HG02588 (cell line): ENCODE measurements at regions not wholly inside any gene's neighbourhood (a gene's known extent, or its start where the extent isn't known, plus 50 kb on each side); places are given as distances from the start of the nearest gene placed in this dataset.

Experiments
- ATAC-seq: cut with Tn5 transposase; IDR thresholded peaks from one replicate; pipeline ENCODE4 v1.9.1; 2021; ENCODE audit warnings: mild to moderate bottlenecking, moderate library complexity; ENCODE audit not compliant: unreplicated experiment

DNA sequence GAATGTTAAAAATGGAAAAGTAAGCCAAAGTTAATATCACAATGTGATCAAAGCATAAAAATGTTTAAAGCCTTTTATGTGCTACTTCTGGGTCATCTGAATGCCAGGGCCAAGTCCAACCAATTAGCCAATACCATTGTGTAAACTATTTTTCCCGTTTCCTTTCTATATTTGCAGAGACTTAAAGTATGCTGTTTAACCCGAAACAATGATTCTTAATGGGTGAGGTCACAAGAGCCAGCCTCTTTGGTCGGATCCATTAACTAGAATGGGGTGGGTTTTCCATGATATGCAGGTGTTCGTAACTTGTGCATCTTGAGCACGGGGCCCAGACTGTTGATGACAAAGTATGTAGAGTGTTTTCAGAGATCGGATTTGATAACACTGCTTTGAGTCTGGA is 111.3 kb upstream of the IGFBP3 start:
- ATAC-seq = no peak

DNA sequence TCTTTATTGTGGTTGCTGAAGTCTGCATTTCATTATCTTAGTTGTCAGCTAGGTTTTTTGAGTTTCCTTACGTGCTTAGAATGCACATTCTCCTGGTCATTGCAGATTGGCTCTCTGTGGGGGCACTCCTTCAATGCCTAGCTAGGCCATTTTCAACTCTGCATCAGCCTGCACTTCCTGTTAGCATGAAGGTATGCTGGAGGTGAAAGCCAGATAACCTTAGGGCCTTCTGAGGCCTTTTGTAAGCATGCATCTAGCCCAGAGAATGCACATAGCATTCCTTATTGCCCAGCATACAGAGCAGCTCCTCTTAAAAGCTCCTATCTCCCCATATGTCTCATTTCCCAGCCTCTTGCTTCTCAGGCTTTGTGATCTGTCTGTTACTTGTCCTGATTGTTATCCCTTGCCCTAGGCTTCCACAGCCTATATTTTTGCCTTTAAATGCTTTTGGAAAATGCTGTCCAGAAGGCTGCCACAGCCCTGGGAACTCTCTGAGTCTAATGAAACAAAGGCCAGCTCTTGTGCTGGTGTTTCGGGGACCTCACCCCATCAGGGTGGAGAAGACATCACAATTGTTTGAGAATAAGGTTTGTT is 108.1 kb upstream of the IGFBP3 start:
- ATAC-seq = no peak

DNA sequence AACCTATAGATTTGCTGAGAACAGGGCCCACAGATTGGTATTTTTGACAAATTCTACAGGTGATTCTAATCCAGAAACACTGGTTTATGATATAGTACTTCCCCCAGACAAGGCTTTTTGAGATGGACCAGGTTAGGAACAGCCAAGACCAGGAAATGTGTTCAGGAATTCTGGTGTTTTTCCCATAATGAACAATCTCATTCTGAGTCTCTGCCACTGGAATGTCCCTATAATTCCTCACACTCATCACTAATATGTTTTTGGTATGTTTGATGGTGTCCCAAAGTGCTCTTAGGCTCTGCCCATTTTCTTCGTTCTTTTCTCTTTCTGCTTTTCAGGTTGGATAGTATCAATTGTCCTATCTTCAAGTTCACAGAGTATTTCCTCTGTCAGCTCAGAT is 107.2 kb upstream of the IGFBP3 start:
- no peak for ATAC-seq

DNA sequence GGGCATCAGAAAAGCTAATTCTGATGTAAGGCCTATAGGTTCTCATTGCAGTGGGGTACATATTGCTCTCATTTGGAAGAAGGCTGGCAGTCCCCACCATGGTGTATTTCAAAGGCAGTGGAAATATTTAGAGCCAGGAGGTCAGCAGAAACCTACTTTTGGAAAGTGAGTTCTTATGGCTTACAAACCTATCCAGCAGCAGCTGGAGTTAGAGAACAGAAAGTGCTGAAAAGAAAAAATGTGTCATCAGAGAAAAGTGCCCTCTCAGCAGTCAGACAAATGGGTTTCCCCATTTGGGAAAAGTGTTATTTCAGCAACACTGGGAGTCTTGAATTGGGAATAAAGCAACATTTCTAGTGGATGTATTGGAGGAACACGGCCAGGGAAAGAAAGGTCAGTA is 105.7 kb upstream of the IGFBP3 start:
- no peak for ATAC-seq

DNA sequence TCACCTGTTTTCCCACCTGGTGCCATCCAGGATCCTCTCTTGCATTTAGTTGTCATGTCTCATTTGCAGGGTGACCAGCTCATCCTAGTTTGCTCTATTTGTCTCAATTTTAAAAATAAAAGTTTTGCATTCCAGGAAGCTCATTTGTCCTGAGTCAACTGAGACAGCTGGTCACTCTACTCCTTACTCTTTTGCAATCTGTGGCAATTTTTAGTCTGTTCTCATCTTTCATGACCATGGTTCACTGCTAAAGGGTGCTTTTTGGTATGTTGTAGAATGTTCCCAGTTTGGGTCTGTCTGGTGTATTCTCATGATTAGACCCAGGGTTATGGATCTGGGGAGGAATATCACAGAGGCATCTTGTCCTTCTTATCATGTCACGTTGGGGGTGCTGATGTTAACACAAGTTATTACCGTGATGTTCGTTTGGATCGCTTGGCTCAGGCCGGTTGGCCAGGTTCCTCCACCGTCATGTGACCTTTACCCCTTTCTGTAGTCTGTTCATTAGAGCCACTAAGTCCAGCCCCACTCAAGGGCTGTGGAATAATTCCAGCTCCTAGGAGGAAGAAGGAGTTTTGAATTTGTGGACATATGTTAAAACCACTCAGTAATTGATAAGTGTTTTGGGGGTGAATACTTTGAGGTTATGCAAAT is 103.3 kb upstream of the IGFBP3 start:
- no peak for ATAC-seq

DNA sequence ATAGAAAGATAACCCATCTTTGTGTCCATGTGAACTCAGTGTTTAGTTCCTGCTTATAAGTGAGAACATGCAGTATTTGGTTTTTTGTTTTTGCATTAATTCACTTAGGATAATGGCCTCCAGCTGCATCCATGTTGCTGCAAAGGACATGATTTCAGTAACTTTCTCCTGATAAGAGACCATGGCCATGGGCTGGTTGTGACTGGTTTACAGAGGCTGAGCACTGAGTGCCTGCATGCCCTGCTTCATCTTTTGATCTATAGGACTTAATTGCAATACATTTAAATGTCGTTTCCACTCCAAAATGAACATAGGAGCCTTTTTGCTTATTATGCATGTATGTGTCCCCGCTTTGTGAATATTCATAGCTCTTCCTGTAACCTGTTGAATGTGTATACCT is 101.3 kb upstream of the IGFBP3 start:
- no peak for ATAC-seq

DNA sequence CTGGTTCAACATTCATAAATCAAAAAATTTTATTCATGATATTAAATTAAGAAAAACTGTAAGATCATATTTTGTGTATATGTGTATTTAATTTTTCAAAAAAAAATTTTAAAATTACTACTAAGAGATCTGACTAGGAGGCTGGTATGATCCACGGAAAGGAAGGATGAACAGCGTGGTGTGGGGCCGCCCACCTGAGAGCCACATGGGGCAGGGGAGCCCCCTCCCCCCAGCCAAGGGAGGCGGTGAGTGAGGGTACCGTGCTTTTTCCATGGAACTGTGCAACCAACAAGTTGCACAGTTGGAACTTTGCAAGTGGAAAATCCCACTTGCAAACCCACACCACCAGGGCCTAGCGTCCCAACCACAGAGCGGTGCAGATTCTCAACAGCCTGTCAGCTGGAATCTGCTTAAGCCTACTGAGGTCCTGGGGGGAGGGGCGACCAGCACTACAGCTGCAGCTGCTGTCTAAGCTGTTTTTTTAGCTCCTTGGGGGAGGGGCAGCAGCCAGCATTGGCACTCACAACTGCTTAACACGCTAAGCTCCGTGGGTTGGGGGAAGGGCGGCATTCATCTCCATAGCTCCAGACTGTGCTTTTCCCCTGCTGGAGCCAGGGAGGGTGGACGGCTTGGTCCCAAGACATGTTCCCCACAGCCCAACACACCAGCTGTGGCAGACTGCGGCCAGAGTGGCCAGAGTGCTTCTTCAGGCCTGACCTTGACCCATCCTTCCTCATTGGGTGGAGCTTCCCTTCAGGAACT is 94.2 kb upstream of the IGFBP3 start:
- ATAC-seq = no peak

DNA sequence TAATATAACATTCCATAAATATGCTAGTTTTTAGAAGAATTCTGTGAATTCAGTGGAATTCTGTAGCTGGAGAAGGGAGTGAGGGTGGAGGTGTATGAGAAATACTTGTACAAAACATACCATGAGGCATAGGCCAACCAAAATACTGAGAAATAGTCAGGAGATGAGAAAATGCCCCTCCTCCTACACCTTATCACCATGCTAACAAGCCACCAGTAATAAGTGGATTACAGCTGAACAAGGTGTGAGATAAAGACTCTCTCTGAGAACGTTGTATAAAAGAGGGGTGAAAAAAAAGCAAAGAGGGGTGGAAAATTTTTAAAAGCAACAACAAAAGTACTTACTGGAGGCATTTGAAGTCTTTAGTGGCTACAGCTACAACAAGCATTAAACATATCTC is 90.4 kb upstream of the IGFBP3 start:
- ATAC-seq = no peak

DNA sequence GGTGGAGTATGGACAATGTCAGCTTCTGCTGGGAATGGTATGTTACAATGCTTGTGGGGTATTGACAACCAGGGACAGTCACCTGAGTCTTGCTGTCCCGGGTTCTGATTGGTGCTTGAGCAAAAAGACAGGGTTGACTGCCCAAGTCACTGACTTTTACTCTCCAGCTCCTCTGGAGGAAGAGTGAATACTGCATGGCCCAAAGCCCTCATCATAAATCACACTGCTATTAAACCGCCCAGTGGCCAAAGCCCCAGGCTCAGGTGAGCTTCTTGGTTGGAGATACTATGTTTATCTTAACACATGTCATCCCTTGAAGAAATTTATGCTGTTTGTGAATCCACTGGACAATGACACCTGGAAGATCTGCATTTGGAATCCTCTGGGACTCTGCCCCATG is 90.0 kb upstream of the IGFBP3 start:
- no peak for ATAC-seq

DNA sequence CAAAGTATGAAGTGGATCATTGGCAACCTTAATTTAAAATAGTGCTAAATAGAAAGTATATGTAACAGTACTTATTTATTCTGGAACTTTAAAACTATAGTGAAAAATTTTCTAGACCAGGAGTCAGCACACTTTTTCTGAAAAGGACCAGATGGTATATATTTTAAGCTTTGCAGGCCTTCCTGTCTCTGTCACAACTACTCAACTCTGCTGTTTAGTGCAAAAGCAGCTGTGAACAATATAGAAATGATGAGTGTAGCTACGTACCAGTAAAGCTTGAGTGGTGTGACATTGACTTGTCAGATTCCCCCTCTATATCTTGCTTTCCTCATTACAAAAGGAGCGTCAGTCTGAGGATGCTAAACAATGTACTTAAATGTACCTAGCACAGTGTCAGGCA is 88.1 kb upstream of the IGFBP3 start:
- ATAC-seq = no peak

DNA sequence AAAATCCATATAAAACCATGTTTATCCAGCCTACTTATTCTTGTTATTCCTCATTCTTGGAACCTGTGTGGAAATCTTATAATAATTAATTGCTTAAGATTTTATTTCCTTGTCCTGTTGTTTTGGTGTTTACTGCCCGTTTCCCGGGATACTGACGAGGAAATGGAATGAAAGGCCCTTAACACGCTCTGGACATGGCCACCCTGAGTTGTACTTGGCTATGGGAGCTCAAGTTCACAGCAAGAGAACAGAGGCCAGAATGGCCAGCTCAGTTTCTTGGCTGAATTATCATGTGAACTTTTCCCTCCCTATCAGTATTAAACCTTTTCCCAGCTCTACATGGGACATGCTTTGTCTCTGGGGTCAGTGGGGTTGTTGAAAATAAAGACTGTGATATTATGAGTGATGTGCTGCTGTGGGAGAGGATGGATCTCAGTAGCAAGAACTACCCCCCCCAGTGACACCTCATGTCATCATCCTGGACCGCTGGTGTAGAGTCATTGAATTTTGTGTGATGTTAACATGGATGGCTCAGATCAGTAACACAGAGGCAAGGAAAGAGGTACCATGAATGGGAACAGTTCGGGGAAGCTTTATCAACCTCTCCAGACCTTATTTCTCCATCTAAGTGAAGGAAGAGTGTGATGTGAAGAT is 87.0 kb upstream of the IGFBP3 start:
- no peak for ATAC-seq

DNA sequence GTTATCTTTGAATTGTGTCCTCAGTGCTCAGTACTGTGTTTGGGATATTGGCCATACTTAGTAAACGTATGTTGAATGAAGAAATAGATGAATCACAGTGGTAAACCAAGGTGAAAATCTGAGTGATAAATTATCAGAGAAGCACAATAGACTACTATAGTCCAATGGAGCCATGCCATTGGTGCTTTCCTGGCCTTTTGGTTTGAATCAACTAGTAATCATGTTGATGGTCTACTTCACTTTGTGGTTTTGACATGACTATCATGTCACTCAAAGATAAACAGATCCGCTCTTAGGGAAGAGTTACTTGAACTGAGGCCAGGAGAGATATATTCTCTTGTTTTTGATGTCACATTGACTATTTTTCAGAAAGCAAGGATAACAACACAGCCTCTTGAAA is 86.1 kb upstream of the IGFBP3 start:
- no peak for ATAC-seq

DNA sequence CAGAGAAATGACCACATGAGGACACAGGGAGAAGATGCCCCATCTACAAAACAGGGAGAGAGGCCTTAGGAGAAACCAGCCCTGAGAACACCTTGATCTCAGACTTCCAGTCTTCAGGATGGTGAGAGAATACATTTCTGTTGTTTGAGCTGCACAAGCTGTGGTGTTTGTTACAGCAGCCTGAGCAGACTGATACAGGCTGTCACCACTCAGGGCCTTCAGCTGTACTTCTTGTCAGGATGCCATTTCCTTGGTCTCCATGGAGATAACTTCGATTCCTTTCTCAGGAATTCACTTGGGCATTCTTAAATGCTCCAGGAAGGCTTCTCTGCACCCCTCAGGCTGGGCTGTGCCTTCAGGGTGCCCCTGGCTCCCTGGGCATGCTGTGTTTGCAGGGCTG is 85.7 kb upstream of the IGFBP3 start:
- no peak for ATAC-seq

DNA sequence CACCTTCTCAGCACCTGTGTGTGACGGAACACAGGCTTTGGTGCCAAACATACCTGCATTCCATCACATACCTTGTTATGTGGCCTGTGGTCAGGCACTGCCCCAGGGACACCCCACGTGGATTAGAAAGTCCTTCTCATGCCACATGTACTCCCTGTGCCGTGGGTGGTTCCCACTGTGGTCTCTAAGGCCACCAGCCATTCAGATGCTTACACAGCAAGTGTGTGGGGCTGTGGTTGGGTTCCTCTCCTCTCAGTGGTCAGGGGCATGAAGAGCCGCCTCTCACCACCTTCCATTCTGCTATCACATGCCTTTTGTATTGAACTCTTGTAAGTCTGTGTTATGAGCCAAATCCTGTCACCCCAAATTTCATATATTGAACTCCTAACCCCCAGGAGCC is 85.1 kb upstream of the IGFBP3 start:
- no peak for ATAC-seq

DNA sequence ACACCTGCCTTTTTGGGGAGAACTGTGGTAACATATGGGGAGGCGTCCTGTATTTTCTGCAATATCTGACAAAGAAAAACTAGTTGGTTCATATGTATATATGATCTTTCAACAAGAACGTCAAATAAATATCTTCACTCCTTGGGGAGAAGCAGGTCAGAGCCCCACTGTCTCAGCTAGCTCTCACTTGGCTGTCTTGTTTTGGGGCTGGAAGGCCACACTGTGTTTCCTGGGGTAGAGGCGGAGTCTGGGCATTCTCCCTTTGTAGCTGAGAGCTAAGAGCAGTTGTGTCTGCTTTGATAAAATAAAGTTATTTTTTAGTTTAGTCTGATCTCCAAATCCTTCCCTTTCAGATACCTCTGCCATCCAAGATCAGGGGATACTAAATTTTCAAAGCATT is 83.9 kb upstream of the IGFBP3 start:
- ATAC-seq = no peak

DNA sequence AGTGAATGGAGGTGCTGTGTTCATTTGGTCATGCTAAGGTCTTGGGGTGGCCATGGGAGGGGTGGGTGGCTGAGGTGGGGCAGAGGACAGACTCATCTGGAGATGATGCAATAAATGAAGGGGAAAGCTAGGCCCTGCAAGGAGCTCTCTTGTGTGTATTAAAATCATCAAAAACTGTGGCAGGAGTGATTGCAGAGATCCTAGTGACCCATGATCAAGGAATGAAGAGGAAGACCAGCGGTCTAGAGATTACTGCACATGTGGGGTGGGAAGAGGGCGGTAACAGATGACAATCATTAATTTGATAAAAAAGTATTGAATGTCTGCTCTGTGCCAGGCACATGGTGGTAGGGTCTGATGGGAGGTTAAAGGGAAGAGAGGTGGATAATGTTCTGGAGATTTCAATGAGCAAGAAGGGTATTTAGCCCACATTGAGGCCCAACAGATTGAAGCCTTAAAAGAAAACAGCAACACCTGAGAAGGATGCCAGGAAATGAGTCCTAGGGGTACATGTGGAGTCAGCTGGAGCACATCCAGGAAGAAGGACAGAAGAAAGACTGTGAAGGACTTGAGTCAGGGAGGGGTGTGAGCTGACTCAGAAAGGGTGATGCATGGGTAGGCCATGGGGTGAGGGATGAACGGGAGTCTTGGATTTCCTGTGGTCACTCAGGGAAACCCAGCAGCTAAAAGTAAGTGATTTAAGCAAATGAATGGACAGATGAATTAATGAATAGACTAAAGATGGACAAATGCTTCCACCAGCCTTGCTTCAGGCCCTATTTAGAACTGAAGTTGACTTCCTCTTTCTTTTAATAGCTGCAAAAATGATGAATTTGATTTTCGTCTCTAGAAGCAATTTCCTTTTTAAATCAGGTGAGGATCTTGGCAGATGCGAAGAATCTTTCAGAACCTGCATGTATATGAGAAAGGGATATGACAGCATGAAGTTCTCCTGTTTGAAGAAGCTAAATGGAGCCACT is 83.1 kb upstream of the IGFBP3 start:
- ATAC-seq = no peak

DNA sequence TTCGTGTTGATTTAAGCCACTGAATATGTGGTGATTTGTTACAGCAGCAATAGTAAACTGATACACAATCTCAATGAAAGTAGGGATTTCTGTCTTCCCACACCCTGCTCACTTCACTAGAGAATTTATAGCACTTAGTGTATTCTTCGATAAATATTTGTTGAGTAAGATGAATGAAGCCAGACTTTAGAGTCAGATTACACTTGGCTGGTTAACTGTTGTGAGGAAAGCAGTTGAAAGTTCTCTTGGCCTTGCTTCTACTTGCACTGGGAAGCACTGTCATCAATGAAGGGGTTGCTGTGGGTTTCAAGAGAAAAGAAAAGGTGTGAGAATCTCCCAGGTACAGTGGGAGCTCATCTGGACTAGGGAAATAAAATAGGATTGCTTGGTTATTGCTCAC is 82.1 kb upstream of the IGFBP3 start:
- no peak for ATAC-seq

DNA sequence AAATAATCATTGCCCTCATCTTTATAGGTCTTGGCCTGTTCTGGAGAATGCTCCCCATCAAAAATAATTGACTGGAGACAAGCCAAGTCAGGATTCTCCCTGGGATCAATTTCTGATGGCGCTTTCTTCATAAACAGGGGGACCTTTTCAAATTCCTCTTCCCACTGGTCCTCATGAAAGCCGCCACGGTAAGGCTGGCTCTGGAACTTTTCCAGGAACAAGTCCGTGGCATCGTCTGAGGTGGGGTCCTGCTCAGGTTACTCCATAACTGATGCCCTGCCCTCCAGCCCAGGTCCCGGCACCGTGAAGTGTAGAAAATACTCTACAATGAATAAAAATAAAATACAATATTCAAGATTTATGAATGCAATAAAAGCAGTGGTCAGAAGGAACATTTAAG is 79.4 kb upstream of the IGFBP3 start:
- no peak for ATAC-seq

DNA sequence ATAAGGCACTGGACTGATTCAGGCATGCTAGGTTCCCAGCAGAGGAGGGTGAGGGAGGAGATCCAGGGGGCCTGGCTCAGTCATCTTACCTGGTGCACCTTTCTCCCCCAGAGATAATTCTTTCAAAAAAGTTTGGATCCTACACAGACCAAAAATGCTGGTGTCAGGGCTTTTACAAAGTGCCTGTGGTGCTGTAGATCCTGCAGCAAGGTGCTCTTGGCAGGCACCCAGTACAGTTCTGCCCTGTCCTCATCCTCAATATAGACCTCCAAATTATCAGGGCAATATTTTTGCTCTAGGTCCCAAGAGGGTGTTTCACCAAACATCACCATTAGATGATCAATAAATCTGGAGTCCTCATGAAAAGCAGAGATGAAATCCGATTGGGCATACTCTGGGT is 78.5 kb upstream of the IGFBP3 start:
- ATAC-seq = no peak

DNA sequence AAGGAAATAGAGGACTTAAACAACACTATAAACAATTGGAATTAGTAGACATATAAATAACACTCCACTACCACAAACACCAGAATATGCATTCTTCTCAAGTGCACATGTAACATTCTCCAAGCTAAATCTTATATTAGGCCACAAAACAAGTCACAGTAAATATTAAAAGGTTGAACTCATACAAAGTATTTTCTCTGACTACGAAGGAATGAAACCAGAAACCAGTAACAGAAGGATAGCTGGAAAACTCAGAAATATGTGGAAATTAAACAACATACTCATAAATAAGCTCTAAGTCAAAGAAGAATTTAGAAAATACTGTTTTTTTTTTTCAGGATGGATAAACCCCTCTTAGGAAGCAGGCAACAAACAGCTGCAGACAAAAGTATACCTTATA is 77.4 kb upstream of the IGFBP3 start:
- ATAC-seq = no peak

DNA sequence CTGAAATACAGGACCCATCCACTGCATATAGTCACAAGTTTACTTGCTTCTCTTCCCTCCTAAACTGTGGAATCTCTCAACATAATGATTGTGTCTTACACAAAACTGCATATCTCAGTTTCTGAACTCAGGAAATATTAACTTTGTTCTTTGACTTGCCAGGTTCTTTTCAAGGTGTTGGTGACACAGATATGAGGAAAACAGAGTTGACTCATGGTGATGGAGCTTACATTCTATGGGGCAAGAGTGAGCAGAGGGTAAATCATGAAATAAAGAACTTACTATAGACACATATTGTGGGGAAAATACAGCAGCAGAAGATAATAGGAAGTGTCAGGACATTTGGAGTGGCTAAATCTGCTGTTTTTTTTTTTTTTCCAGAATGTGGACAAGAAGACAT is 72.5 kb upstream of the IGFBP3 start:
- ATAC-seq = no peak
